HepG2 (cell line): ENCODE measurements at regions not wholly inside any gene's neighbourhood (a gene's known extent, or its start where the extent isn't known, plus 50 kb on each side); places are given as distances from the start of the nearest gene placed in this dataset.

Experiments
- ATAC-seq: fragments of 200-7000 bp; cut with Tn5 transposase; 3 replicates; pipeline ENCODE4 v1.9.1; 2020; ENCODE audit warnings: mild to moderate bottlenecking, moderate library complexity
- BruUV-seq: library from RNA; stranded (reverse); fragments of 400-500 nt; replicated peaks from 2 replicates; lab custom pipeline; 2021; lab: Mats Ljungman, UMichigan
- CTCF ChIA-PET: fragments of 300-600 bp; formaldehyde crosslinking; extraction: SDS; loops from one replicate; lab custom pipeline; 2021; ENCODE audit warnings: low total read pairs, inconsistent platforms, low intra/inter-chr PET ratio; lab: Yijun Ruan, JAX
- POLR2A ChIA-PET: fragments of 350-600 bp; sonication (Branson Sonifier 250); formaldehyde crosslinking; loops from one replicate; lab custom pipeline; 2020; ENCODE audit warnings: antibody characterized with exemption, inconsistent platforms; lab: Yijun Ruan, JAX
- DNase-seq: peaks from one replicate; pipeline ENCODE4 v3.0.0-alpha.2; 2015; ENCODE audit warnings: low spot score
- FAIRE-seq: peaks from 3 replicates; lab custom pipeline; 2011; peaks lifted over from hg19 to GRCh38; lab: Jason Lieb, UNC
- H2AFZ ChIP-seq: one replicate; pipeline ENCODE4 v1.6.1; 2011; ENCODE audit warnings: low read length, inconsistent platforms
- H3K27ac ChIP-seq: fragments of 300-600 bp; 3 replicates; pipeline ENCODE4 v1.8.0; 2011; ENCODE audit warnings: mixed run types, mild to moderate bottlenecking, mixed read lengths, low read length, inconsistent platforms; ENCODE audit not compliant: insufficient read depth; ENCODE audit errors: extremely low read length
- H3K27me3 ChIP-seq, 2 experiments: fragments of 200-600 bp in 1 of 2; 2 replicates in 1 of 2; 3 replicates in 1 of 2; pipeline versions ENCODE4 v1.6.0 to v1.8.0; 2011; ENCODE audit warnings: low read length in 2 of 2, mild to moderate bottlenecking in 2 of 2, moderate library complexity in 2 of 2, inconsistent platforms in 1 of 2; ENCODE audit not compliant: insufficient read depth in 2 of 2, control insufficient read depth in 1 of 2
- H3K36me3 ChIP-seq, 2 experiments: fragments of 200-600 bp in 1 of 2; replicated peaks in 1 of 2; 2 replicates in 1 of 2; 3 replicates in 1 of 2; pipeline versions ENCODE4 v1.5.1 to v1.8.0; 2011; ENCODE audit warnings: low read length in 2 of 2, inconsistent platforms in 1 of 2; ENCODE audit not compliant: insufficient read depth in 2 of 2, control insufficient read depth in 1 of 2
- H3K4me1 ChIP-seq: 2 replicates; pipeline ENCODE4 v1.5.1; 2012; ENCODE audit warnings: low read length, inconsistent platforms; ENCODE audit not compliant: insufficient read depth
- H3K4me2 ChIP-seq: 2 replicates; pipeline ENCODE4 v1.6.0; 2011; ENCODE audit warnings: low read depth, low read length, inconsistent platforms
- H3K4me3 ChIP-seq, 3 experiments: fragments of 200-600 bp in 1 of 3; sonication (generic), shearing (Covaris generic) in 1 of 3; replicated peaks in 1 of 3; 2 replicates each; pipeline ENCODE4 v1.5.1; 2011 to 2016; ENCODE audit warnings: low read length in 3 of 3, inconsistent platforms in 2 of 3, low read depth in 2 of 3, mild to moderate bottlenecking in 2 of 3, control low read depth in 1 of 3, mixed read lengths in 1 of 3; ENCODE audit not compliant: insufficient read depth in 1 of 3
- H3K79me2 ChIP-seq: one replicate; pipeline ENCODE4 v1.6.1; 2011; ENCODE audit warnings: low read length, inconsistent platforms; ENCODE audit not compliant: insufficient read depth
- H3K9ac ChIP-seq: 2 replicates; pipeline ENCODE4 v1.6.0; 2011; ENCODE audit warnings: mild to moderate bottlenecking, low read depth, low read length, inconsistent platforms; ENCODE audit not compliant: insufficient read depth
- H3K9me3 ChIP-seq: 2 replicates; pipeline ENCODE4 v1.5.1; 2012; ENCODE audit warnings: mild to moderate bottlenecking, low read length
- H4K20me1 ChIP-seq: 2 replicates; pipeline ENCODE4 v1.6.0; 2011; ENCODE audit warnings: inconsistent platforms, mild to moderate bottlenecking, low read length, moderate library complexity; ENCODE audit not compliant: insufficient read depth
- HMG20A ChIP-seq: IDR thresholded peaks from 2 replicates; pipeline ENCODE4 v1.6.1; 2016; ENCODE audit warnings: borderline replicate concordance
- MAF1 ChIP-seq: sonication (generic); formaldehyde crosslinking; IDR thresholded peaks from 2 replicates; pipeline ENCODE4 v1.5.0; 2020; ENCODE audit warnings: missing genetic modification reagents, borderline replicate concordance
- MTA3 ChIP-seq: sonication (generic); formaldehyde crosslinking; IDR thresholded peaks from 2 replicates; pipeline ENCODE4 v1.4.0; 2020; ENCODE audit warnings: missing genetic modification reagents
- PHF5A ChIP-seq: IDR thresholded peaks from one replicate; pipeline ENCODE4 v1.6.1; 2018; ENCODE audit warnings: low read depth, missing genetic modification reagents; ENCODE audit not compliant: unreplicated experiment
- TCF7L2 ChIP-seq: IDR thresholded peaks from 2 replicates; pipeline ENCODE4 v1.6.1; 2011; ENCODE audit warnings: mild to moderate bottlenecking, low read depth, low read length, moderate library complexity
- ZMYM3 ChIP-seq: sonication (generic); formaldehyde crosslinking; IDR thresholded peaks from 2 replicates; pipeline ENCODE4 v1.5.1; 2020; ENCODE audit warnings: mild to moderate bottlenecking, missing genetic modification reagents
- ZNF331 ChIP-seq: sonication (generic); formaldehyde crosslinking; IDR thresholded peaks from 2 replicates; pipeline ENCODE4 v1.4.0; 2020; ENCODE audit warnings: missing genetic modification reagents
- ZNF354B ChIP-seq: sonication (generic); formaldehyde crosslinking; IDR thresholded peaks from 2 replicates; pipeline ENCODE4 v1.8.0; 2022; ENCODE audit warnings: mild to moderate bottlenecking, missing genetic modification reagents
- ZNF512B ChIP-seq: sonication (generic); formaldehyde crosslinking; IDR thresholded peaks from 2 replicates; pipeline ENCODE4 v1.5.1; 2020; ENCODE audit warnings: missing genetic modification reagents, mild to moderate bottlenecking, borderline replicate concordance
- ZNF557 ChIP-seq: sonication (generic); formaldehyde crosslinking; IDR thresholded peaks from 2 replicates; pipeline ENCODE4 v1.4.0; 2020; ENCODE audit warnings: missing genetic modification reagents
- WGBS: methylation state at CpG from one replicate; pipeline ENCODE4 v1.1.6; 2017; ENCODE audit warnings: low lambda C conversion rate; 5-methylcytosine and 5-hydroxymethylcytosine counted together
- in situ Hi-C: cut with HindIII; loops from 2 replicates; pipeline ENCODE4 v1.10.0; 2017; ENCODE audit warnings: low pct_unique_long_range_greater_than_20kb; ENCODE audit not compliant: extremely low pct_ligation_motif_present
- intact Hi-C: fragments of 100-400 bp; cut with micrococcal nuclease; formaldehyde crosslinking; loops from one replicate; pipeline ENCODE4 v1.10.0; 2022; ENCODE audit not compliant: unreplicated experiment

- no TSS peak for BruUV-seq
- CTCF ChIA-PET = no interaction called here
These were observed 113.0 kb upstream of the MSX1 start for GRCh38 chr4:4746444-4746843.

GRCh38 chr4:4740071-4740470, 119.4 kb upstream of the MSX1 start:
- H3K9ac ChIP-seq = no peak overlapping the region
- H4K20me1 ChIP-seq = no peaks in the 10 kb centered on the region
- no peak overlapping the region for H3K4me3 ChIP-seq
- H3K27ac ChIP-seq = no peak overlapping the region
- intact Hi-C loops = no loop called here
- ChIA-PET CTCF (no interaction called here), POLR2A (no interaction called here)
- ATAC-seq (no peak), DNase-seq (no peak), FAIRE-seq (no peak)
- no peak overlapping the region for H2AFZ ChIP-seq
- H3K9me3 ChIP-seq = 0 out of 2 replicates have a peak, but pooled peaks cover 7% of the 10 kb centered on the region
- no TSS peak for BruUV-seq
- in situ Hi-C loops = no loop called here
- H3K79me2 ChIP-seq = no peaks in the 10 kb centered on the region
- H3K36me3 ChIP-seq = no peaks in the 10 kb centered on the region
- H3K4me2 ChIP-seq = no peak overlapping the region
- peaks cover 0 to 2% of the 10 kb centered on the region in 2 experiments; a peak in 1 of 5 replicates for H3K27me3 ChIP-seq
- 0 out of 2 replicates have a peak, but pooled peaks cover 12% of the 10 kb centered on the region for H3K4me1 ChIP-seq
- TF ChIP-seq TCF7L2 (no peak), ZNF354B (no peak), HMG20A (CRISPR knock-in tag) (no peak), ZNF512B (no peak), PHF5A (no peak), MAF1 (no peak)

More at GRCh38 chr4:4746444-4746843, 113.0 kb upstream of the MSX1 start:
- Histone ChIP-seq H2AFZ (no peak overlapping the region), H3K4me1 (0 out of 2 replicates have a peak, but pooled peaks cover 6% of the 10 kb centered on the region), H4K20me1 (no peaks in the 10 kb centered on the region), H3K9ac (no peak overlapping the region), H3K27me3 (peaks cover 0 to 2% of the 10 kb centered on the region in 2 experiments; a peak in 1 of 5 replicates), H3K4me3 (no peak overlapping the region), H3K36me3 (no peaks in the 10 kb centered on the region), H3K79me2 (no peaks in the 10 kb centered on the region), H3K4me2 (no peak overlapping the region), H3K27ac (no peak overlapping the region), H3K9me3 (peaks cover 28% of the 10 kb centered on the region)
- intact Hi-C loops (no loop called here), in situ Hi-C loops (no loop called here)
- POLR2A ChIA-PET = no interaction called here
- no peak for FAIRE-seq
- WGBS = no CpG with 5 or more reads among the region's 1 CpG
- no peak for TF ChIP-seq ZNF557 (CRISPR knock-in tag)
- TF ChIP-seq MTA3 (CRISPR knock-in tag) = no peak
- TF ChIP-seq ZMYM3 (CRISPR knock-in tag) = no peak
- peak; percentile 100 for TF ChIP-seq ZNF331
- ATAC-seq = no peak
- no peak for DNase-seq
